Mesothelial cell of epicardium (in vitro differentiated cells): ENCODE measurements at regions not wholly inside any gene's neighbourhood (a gene's known extent, or its start where the extent isn't known, plus 50 kb on each side); places are given as distances from the start of the nearest gene placed in this dataset.

Experiments
- DNase-seq, 2 experiments: peaks; one replicate each; pipeline ENCODE4 v3.0.0; 2021; ENCODE audit warnings: low spot score in 2 of 2; ENCODE audit not compliant: unreplicated experiment in 2 of 2
- H3K27ac Mint-ChIP-seq: 2 replicates; pipeline ENCODE4 v1.8.0; 2021; ENCODE audit warnings: mixed read lengths
- H3K27me3 Mint-ChIP-seq: 2 replicates; pipeline ENCODE4 v1.8.0; 2021; ENCODE audit warnings: low read depth, mixed read lengths
- H3K36me3 Mint-ChIP-seq: 2 replicates; pipeline ENCODE4 v1.8.0; 2021; ENCODE audit warnings: mixed read lengths
- H3K4me1 Mint-ChIP-seq: 2 replicates; pipeline ENCODE4 v1.8.0; 2021; ENCODE audit warnings: mixed read lengths
- H3K4me3 Mint-ChIP-seq: 2 replicates; pipeline ENCODE4 v1.8.0; 2021; ENCODE audit warnings: mild to moderate bottlenecking, moderate library complexity, mixed read lengths
- H3K9me3 Mint-ChIP-seq: 2 replicates; pipeline ENCODE4 v1.8.0; 2021; ENCODE audit warnings: mixed read lengths
- TF ChIP-seq, protein P1 (sequence below): fragments of 200-600 bp; sonication (generic); IDR thresholded peaks from one replicate; pipeline ENCODE4 v1.5.0; 2021; ENCODE audit warnings: antibody characterized with exemption; ENCODE audit not compliant: unreplicated experiment

GRCh38 chr5:158471535-158471924, 612.6 kb upstream of the CLINT1 start:
- TF ChIP-seq, protein P1, sequence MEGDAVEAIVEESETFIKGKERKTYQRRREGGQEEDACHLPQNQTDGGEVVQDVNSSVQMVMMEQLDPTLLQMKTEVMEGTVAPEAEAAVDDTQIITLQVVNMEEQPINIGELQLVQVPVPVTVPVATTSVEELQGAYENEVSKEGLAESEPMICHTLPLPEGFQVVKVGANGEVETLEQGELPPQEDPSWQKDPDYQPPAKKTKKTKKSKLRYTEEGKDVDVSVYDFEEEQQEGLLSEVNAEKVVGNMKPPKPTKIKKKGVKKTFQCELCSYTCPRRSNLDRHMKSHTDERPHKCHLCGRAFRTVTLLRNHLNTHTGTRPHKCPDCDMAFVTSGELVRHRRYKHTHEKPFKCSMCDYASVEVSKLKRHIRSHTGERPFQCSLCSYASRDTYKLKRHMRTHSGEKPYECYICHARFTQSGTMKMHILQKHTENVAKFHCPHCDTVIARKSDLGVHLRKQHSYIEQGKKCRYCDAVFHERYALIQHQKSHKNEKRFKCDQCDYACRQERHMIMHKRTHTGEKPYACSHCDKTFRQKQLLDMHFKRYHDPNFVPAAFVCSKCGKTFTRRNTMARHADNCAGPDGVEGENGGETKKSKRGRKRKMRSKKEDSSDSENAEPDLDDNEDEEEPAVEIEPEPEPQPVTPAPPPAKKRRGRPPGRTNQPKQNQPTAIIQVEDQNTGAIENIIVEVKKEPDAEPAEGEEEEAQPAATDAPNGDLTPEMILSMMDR: no peak
- Mint-ChIP-seq H3K27ac (no peak overlapping the region), H3K36me3 (no peaks in the 10 kb centered on the region), H3K9me3 (peaks cover 7% of the 10 kb centered on the region), H3K4me3 (no peak overlapping the region), H3K4me1 (peaks cover 19% of the 10 kb centered on the region), H3K27me3 (peaks cover 1% of the 10 kb centered on the region)
- no peak for DNase-seq

DNA sequence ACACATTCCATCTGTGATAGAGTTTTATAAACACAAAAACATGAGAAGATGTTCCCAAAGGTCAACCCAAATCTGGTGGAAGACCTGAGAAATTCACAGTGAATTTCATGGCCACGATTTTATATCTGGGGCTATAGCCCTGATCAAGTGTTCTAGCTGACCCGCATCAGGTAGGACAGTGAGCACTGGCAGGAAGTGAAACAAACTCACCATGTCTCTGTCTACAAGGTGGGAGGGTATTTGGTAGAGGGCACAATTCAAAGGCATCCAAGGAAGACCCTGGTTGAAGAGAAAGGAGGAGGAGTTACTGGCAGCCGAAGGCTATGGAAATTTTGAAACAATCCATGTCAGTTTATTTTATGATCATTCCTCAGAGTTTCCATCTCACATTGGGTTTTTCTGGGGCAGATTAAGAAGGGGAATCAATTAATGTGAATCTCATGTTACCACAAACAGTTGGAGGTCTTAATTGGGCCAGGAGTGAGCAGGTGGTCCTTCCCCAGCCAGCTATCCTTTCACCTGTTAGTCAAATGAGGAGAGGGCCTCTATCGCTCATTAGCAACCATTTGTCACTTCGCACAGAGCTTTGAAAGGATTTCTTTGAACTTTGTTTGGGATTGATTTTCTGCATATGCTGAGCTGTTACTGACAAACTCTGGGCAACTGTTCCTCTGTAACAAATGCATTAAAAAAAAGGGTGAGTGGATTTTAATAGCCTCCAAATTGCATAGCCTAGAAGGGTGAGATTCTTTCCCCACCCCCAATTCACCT, 612.0 kb upstream of the CLINT1 start:
- peaks cover 1% of the 10 kb centered on the region for H3K27me3 Mint-ChIP-seq
- no peak overlapping the region for H3K27ac Mint-ChIP-seq
- H3K4me3 Mint-ChIP-seq: no peak overlapping the region
- no peaks in the 10 kb centered on the region for H3K36me3 Mint-ChIP-seq
- no peak for DNase-seq
- peaks cover 13% of the 10 kb centered on the region for H3K4me1 Mint-ChIP-seq
- TF ChIP-seq, protein P1: no peak
- peaks cover 7% of the 10 kb centered on the region for H3K9me3 Mint-ChIP-seq

DNA sequence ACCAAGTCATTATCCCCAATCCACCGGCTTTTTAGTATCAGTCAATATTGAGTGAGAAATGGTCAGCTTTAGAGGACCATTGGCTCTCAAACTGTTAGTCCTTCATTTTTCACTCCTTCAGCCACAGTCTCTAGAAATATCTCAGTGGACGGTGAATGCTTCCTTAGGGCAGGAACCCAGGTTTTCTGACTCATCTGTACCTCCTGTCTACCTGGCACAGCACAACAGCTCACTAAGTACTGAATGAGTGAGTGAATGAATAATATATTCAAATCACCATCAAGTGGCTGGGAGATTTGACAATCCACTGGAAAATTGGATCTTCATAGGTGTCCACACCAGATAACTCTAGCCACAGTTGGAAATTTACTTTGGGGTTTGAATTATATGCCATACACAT, 609.5 kb upstream of the CLINT1 start:
- Mint-ChIP-seq H3K36me3 (no peaks in the 10 kb centered on the region), H3K27me3 (no peaks in the 10 kb centered on the region), H3K9me3 (peaks cover 7% of the 10 kb centered on the region), H3K27ac (no peak overlapping the region), H3K4me1 (peaks cover 16% of the 10 kb centered on the region), H3K4me3 (no peak overlapping the region)
- TF ChIP-seq, protein P1: no peak
- DNase-seq: no peak

DNA sequence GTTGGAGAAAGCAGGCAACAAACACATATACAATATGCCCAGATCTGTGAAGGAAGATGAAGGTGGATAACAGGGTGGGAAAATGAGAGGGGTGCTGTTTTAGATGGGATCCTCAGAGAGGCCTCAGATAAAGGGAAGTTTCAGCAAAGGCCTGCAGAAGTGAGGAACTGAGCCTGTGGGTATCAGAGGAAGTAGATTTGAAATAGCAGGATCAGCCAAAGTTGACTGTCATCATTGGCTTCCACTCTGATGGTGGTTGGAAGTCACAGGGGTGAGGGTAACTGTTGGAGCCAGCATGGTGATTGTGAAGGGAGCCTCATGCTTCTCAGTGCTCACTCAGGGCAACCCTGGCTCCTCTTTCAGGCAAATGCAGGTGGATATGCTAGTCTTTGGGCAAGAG, 607.2 kb upstream of the CLINT1 start:
- Mint-ChIP-seq H3K4me3 (no peak overlapping the region), H3K27me3 (no peaks in the 10 kb centered on the region), H3K27ac (no peak overlapping the region), H3K9me3 (peaks cover 7% of the 10 kb centered on the region), H3K36me3 (no peaks in the 10 kb centered on the region), H3K4me1 (peaks cover 12% of the 10 kb centered on the region)
- no peak for DNase-seq
- TF ChIP-seq, protein P1: no peak

DNA sequence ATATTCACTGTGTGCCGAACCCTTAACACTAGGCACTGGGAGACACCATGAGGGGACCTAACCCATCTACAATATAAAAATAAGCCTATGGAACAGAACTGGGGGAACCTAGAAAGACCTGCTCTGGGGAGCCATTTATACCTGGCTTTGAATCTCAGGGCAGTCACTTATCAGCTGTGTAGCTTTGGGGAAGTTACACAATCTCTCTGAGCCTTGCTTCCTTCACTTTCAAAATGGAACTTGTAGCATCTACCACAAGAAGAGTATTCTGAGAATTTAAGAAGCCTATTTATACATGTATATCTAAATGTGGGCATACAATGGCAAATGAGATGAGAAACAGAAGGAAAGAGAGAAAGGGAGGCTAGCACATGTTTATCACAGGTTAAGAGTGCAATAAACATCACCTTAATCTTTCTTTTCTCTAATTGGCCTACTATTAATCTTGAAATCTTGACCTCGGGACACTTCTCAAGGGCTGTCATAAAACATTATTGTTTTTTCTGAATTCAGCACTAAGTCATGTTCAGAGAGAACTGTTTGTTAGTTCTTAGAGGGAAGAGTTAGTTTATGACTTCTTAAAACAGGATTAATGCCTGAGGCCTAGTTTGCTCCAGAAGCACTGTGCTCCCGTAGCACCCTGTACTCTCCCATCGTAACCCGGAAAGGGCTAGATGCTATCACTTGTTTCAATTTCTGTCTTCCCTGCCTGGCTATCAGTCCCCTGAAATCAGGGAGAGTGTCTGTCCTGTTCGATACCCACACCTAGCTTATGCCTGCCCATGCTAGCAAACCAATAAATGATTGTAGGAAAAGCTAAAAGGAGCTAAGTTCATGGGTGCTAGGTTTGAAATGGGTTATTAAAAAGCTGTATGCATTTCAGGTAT, 606.4 kb upstream of the CLINT1 start:
- no peaks in the 10 kb centered on the region for H3K36me3 Mint-ChIP-seq
- no peak overlapping the region for H3K4me3 Mint-ChIP-seq
- H3K27ac Mint-ChIP-seq: no peak overlapping the region
- H3K4me1 Mint-ChIP-seq: peaks cover 5% of the 10 kb centered on the region
- no peaks in the 10 kb centered on the region for H3K27me3 Mint-ChIP-seq
- no peak for DNase-seq
- TF ChIP-seq, protein P1: no peak
- H3K9me3 Mint-ChIP-seq: peaks cover 7% of the 10 kb centered on the region
